ENCODE measurements at regions not wholly inside any gene's neighbourhood (a gene's known extent, or its start where the extent isn't known, plus 50 kb on each side); places are given as distances from the start of the nearest gene placed in this dataset.
"Not testable (repeated sequence)": the region's sequence is repeated elsewhere in the genome, so short reads cannot be mapped to it uniquely, and the experiment has no call there.

- Mint-ChIP-seq H3K4me1 (ENCODE audit: unreplicated experiment) (no peaks in the 10 kb centered on the region), H3K27ac (ENCODE audit: unreplicated experiment) (no peak overlapping the region), H3K27me3 (ENCODE audit: unreplicated experiment) (peaks cover 27% of the 10 kb centered on the region), H3K9me3 (ENCODE audit: unreplicated experiment) (no peaks in the 10 kb centered on the region), H3K4me3 (ENCODE audit: unreplicated experiment) (no peak overlapping the region), H3K36me3 (ENCODE audit: unreplicated experiment) (no peaks in the 10 kb centered on the region)
- TF ChIP-seq CTCF (IDR thresholded peaks at IDR 0.05): no peak
- no peak for DNase-seq (ENCODE audit: extremely low spot score, unreplicated experiment)
Observed at GRCh38 chr12:115869604-115870003, 407.9 kb downstream of the MED13L start.

- peaks cover 19% of the 10 kb centered on the region for H3K27me3 Mint-ChIP-seq (ENCODE audit: unreplicated experiment)
- H3K27ac Mint-ChIP-seq (ENCODE audit: unreplicated experiment): no peak overlapping the region
- H3K36me3 Mint-ChIP-seq (ENCODE audit: unreplicated experiment): no peaks in the 10 kb centered on the region
- no peaks in the 10 kb centered on the region for H3K4me1 Mint-ChIP-seq (ENCODE audit: unreplicated experiment)
- DNase-seq (ENCODE audit: extremely low spot score, unreplicated experiment): no peak
- no peak for TF ChIP-seq CTCF (IDR thresholded peaks at IDR 0.05)
- no peak overlapping the region for H3K4me3 Mint-ChIP-seq (ENCODE audit: unreplicated experiment)
- H3K9me3 Mint-ChIP-seq (ENCODE audit: unreplicated experiment): no peaks in the 10 kb centered on the region
Observed at GRCh38 chr12:115868624-115869023, 408.9 kb downstream of the MED13L start.

GRCh38 chr12:115867854-115868253 is 409.6 kb downstream of the MED13L start:
- Mint-ChIP-seq H3K4me3 (ENCODE audit: unreplicated experiment) (no peak overlapping the region), H3K27me3 (ENCODE audit: unreplicated experiment) (peaks cover 13% of the 10 kb centered on the region), H3K9me3 (ENCODE audit: unreplicated experiment) (no peaks in the 10 kb centered on the region), H3K27ac (ENCODE audit: unreplicated experiment) (no peak overlapping the region), H3K4me1 (ENCODE audit: unreplicated experiment) (no peaks in the 10 kb centered on the region), H3K36me3 (ENCODE audit: unreplicated experiment) (no peaks in the 10 kb centered on the region)
- DNase-seq (ENCODE audit: extremely low spot score, unreplicated experiment): no peak
- no peak for TF ChIP-seq CTCF (IDR thresholded peaks at IDR 0.05)

- Mint-ChIP-seq H3K27me3 (ENCODE audit: unreplicated experiment) (peaks cover 11% of the 10 kb centered on the region), H3K27ac (ENCODE audit: unreplicated experiment) (no peak overlapping the region), H3K4me1 (ENCODE audit: unreplicated experiment) (no peaks in the 10 kb centered on the region), H3K36me3 (ENCODE audit: unreplicated experiment) (no peaks in the 10 kb centered on the region), H3K4me3 (ENCODE audit: unreplicated experiment) (no peak overlapping the region), H3K9me3 (ENCODE audit: unreplicated experiment) (no peaks in the 10 kb centered on the region)
- TF ChIP-seq CTCF (IDR thresholded peaks at IDR 0.05): peak; percentile 37
- no peak for DNase-seq (ENCODE audit: extremely low spot score, unreplicated experiment)
Observed at GRCh38 chr12:115866909-115867525, 410.5 kb downstream of the MED13L start.

- DNase-seq (ENCODE audit: extremely low spot score, unreplicated experiment); H3K27ac Mint-ChIP-seq (ENCODE audit: unreplicated experiment); H3K4me3 Mint-ChIP-seq (ENCODE audit: unreplicated experiment); H3K4me1 Mint-ChIP-seq (ENCODE audit: unreplicated experiment); H3K9me3 Mint-ChIP-seq (ENCODE audit: unreplicated experiment); H3K36me3 Mint-ChIP-seq (ENCODE audit: unreplicated experiment): not testable (repeated sequence)
- peaks cover 15% of the 10 kb centered on the region for H3K27me3 Mint-ChIP-seq (ENCODE audit: unreplicated experiment)
Observed at GRCh38 chr12:115866281-115866680, 411.2 kb downstream of the MED13L start.

- Mint-ChIP-seq H3K4me3 (ENCODE audit: unreplicated experiment) (no peak overlapping the region), H3K9me3 (ENCODE audit: unreplicated experiment) (no peaks in the 10 kb centered on the region), H3K4me1 (ENCODE audit: unreplicated experiment) (no peaks in the 10 kb centered on the region), H3K36me3 (ENCODE audit: unreplicated experiment) (no peaks in the 10 kb centered on the region), H3K27ac (ENCODE audit: unreplicated experiment) (no peak overlapping the region), H3K27me3 (ENCODE audit: unreplicated experiment) (peaks cover 10% of the 10 kb centered on the region)
- TF ChIP-seq CTCF (IDR thresholded peaks at IDR 0.05): no peak
- no peak for DNase-seq (ENCODE audit: extremely low spot score, unreplicated experiment)
Observed at GRCh38 chr12:115864396-115864795, 413.1 kb downstream of the MED13L start.
